HG03135 (cell line): ENCODE measurements at regions not wholly inside any gene's neighbourhood (a gene's known extent, or its start where the extent isn't known, plus 50 kb on each side); places are given as distances from the start of the nearest gene placed in this dataset.
"Not testable (repeated sequence)": the region's sequence is repeated elsewhere in the genome, so short reads cannot be mapped to it uniquely, and the experiment has no call there.

Experiments
- ATAC-seq: cut with Tn5 transposase; IDR thresholded peaks from one replicate; pipeline ENCODE4 v1.9.1; 2021; ENCODE audit warnings: mild to moderate bottlenecking, moderate library complexity; ENCODE audit not compliant: unreplicated experiment

- no peak for ATAC-seq
These were observed 142.9 kb downstream of the ASB9 start for GRCh38 chrX:15127010-15127409.

- ATAC-seq = no peak
These were observed 153.0 kb downstream of the ASB9 start for GRCh38 chrX:15116900-15117299.

GRCh38 chrX:15114743-15115566 is 154.9 kb downstream of the ASB9 start:
- no peak for ATAC-seq

- no peak for ATAC-seq
These were observed 162.4 kb downstream of the ASB9 start for GRCh38 chrX:15107367-15107988.

GRCh38 chrX:15098505-15098904 is 171.4 kb downstream of the ASB9 start:
- no peak for ATAC-seq

GRCh38 chrX:15087747-15088146 is 182.1 kb downstream of the ASB9 start:
- no peak for ATAC-seq

- ATAC-seq = no peak
These were observed 196.6 kb downstream of the ASB9 start for GRCh38 chrX:15073313-15073712.

GRCh38 chrX:15072880-15073279 is 197.0 kb downstream of the ASB9 start:
- ATAC-seq = no peak

- no peak for ATAC-seq
These were observed 197.6 kb downstream of the ASB9 start for GRCh38 chrX:15072259-15072658.

GRCh38 chrX:15059474-15059873 is 186.3 kb downstream of the MOSPD2 start:
- ATAC-seq = no peak

- ATAC-seq = no peak
These were observed 182.8 kb downstream of the MOSPD2 start for GRCh38 chrX:15056044-15056443.

- ATAC-seq = no peak
These were observed 182.1 kb downstream of the MOSPD2 start for GRCh38 chrX:15055146-15055930.

- ATAC-seq = no peak
These were observed 177.2 kb downstream of the MOSPD2 start for GRCh38 chrX:15050395-15050794.

GRCh38 chrX:15043538-15043937 is 170.3 kb downstream of the MOSPD2 start:
- ATAC-seq = no peak

GRCh38 chrX:15033917-15034316 is 160.7 kb downstream of the MOSPD2 start:
- ATAC-seq = no peak

- ATAC-seq = no peak
These were observed 144.3 kb downstream of the MOSPD2 start for GRCh38 chrX:15017491-15017890.

- ATAC-seq = no peak
These were observed 142.8 kb downstream of the MOSPD2 start for GRCh38 chrX:15016051-15016450.

GRCh38 chrX:15014281-15014680 is 141.1 kb downstream of the MOSPD2 start:
- no peak for ATAC-seq

- no peak for ATAC-seq
These were observed 140.2 kb downstream of the MOSPD2 start for GRCh38 chrX:15013461-15013860.

- ATAC-seq = no peak
These were observed 124.0 kb downstream of the MOSPD2 start for GRCh38 chrX:14997271-14997670.

- not testable (repeated sequence) for ATAC-seq
These were observed 111.2 kb downstream of the MOSPD2 start for GRCh38 chrX:14984425-14984824.
